ENCODE measurements at regions not wholly inside any gene's neighbourhood (a gene's known extent, or its start where the extent isn't known, plus 50 kb on each side); places are given as distances from the start of the nearest gene placed in this dataset.

- DNase-seq: no peak
These were observed 394.8 kb downstream of the LRFN5 start for GRCh38 chr14:42001431-42001830.

GRCh38 chr14:42000450-42000849 is 393.8 kb downstream of the LRFN5 start:
- no peak for DNase-seq

- DNase-seq: no peak
These were observed 387.0 kb downstream of the LRFN5 start for GRCh38 chr14:41993687-41994086.

- no peak for DNase-seq
These were observed 380.0 kb downstream of the LRFN5 start for GRCh38 chr14:41986700-41987099.

GRCh38 chr14:41986083-41986645 is 379.5 kb downstream of the LRFN5 start:
- no peak for DNase-seq

- no peak for DNase-seq
These were observed 366.5 kb downstream of the LRFN5 start for GRCh38 chr14:41973178-41973577.

- DNase-seq: no peak
These were observed 365.9 kb downstream of the LRFN5 start for GRCh38 chr14:41972531-41972930.

GRCh38 chr14:41960281-41960680 is 353.6 kb downstream of the LRFN5 start:
- DNase-seq: no peak

- no peak for DNase-seq
These were observed 350.8 kb downstream of the LRFN5 start for GRCh38 chr14:41957459-41957858.

Measured in NCI-H510A treated with DMSO at 0.1 percent for 48 hours (cell line).